Muscle layer of duodenum (tissue), 2 donors: ENCODE measurements at regions not wholly inside any gene's neighbourhood (a gene's known extent, or its start where the extent isn't known, plus 50 kb on each side); places are given as distances from the start of the nearest gene placed in this dataset.

ENCODE experiments used
- H3K27ac ChIP-seq: one replicate; pipeline ENCODE4 v1.7.0; 2013; ENCODE audit warnings: mild to moderate bottlenecking, low read length
- H3K27me3 ChIP-seq: one replicate; pipeline ENCODE4 v1.7.0; 2013; ENCODE audit warnings: low read depth, mild to moderate bottlenecking, control low read depth, low read length
- H3K36me3 ChIP-seq, 2 donors: one replicate each; pipeline ENCODE4 v1.7.0; 2013; ENCODE audit warnings: low read length in 2 of 2, control low read depth in 1 of 2, mild to moderate bottlenecking in 1 of 2; ENCODE audit not compliant: insufficient read depth in 2 of 2, control insufficient read depth in 1 of 2
- H3K4me1 ChIP-seq, 2 donors: one replicate each; pipeline ENCODE4 v1.7.0; 2013; ENCODE audit warnings: low read length in 2 of 2, mild to moderate bottlenecking in 2 of 2, control low read depth in 1 of 2, moderate library complexity in 1 of 2; ENCODE audit not compliant: insufficient read depth in 2 of 2, control insufficient read depth in 1 of 2
- H3K4me3 ChIP-seq, 2 donors: one replicate each; pipeline ENCODE4 v1.7.0; 2013; ENCODE audit warnings: low read length in 2 of 2, low read depth in 1 of 2, mild to moderate bottlenecking in 1 of 2
- H3K9me3 ChIP-seq, 2 donors: one replicate each; pipeline ENCODE4 v1.7.0; 2013; ENCODE audit warnings: low read length in 2 of 2, control low read depth in 1 of 2, mild to moderate bottlenecking in 1 of 2; ENCODE audit not compliant: control insufficient read depth in 1 of 2
- donor health status: healthy.

DNA sequence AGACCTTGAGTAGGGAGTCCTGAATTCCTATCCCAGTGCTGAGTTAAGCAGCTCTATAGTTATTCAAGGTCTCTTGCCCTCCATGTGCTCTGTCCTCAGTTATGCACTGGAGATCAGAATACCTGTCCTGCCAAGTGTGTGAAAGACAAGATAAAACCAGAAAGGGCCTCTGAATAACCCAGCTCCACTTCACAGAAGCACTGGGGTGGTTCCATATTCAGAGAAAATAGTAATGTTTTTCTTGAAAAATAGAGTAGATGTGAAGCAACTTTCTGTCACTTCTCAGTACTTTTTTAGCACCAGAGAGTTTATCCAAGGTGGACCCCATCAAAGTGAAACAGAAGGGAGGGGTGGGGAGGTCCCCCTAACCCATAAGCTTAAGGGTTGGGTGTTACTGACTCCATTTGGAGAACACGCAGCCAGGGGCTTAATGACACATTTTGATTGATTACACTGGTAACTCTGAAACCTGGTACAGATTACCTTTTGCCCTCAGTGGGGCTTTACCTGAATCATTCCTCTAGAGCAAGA, 509.8 kb upstream of the JARID2 start:
- no peaks in the 10 kb centered on the region for H3K9me3 ChIP-seq
- H3K4me3 ChIP-seq: no peak overlapping the region
- no peaks in the 10 kb centered on the region for H3K27me3 ChIP-seq
- H3K36me3 ChIP-seq: peaks cover 0 to 6% of the 10 kb centered on the region in 2 donors
- H3K4me1 ChIP-seq: peaks cover 0 to 4% of the 10 kb centered on the region in 2 donors
- H3K27ac ChIP-seq: no peak overlapping the region

- no peaks in the 10 kb centered on the region for H3K9me3 ChIP-seq
- H3K4me1 ChIP-seq: peaks cover 0 to 4% of the 10 kb centered on the region in 2 donors
- H3K36me3 ChIP-seq: peaks cover 0 to 6% of the 10 kb centered on the region in 2 donors
- H3K27me3 ChIP-seq: no peaks in the 10 kb centered on the region
- no peak overlapping the region for H3K27ac ChIP-seq
- no peak overlapping the region for H3K4me3 ChIP-seq
These were observed 509.3 kb upstream of the JARID2 start for GRCh38 chr6:14736554-14736953.

DNA sequence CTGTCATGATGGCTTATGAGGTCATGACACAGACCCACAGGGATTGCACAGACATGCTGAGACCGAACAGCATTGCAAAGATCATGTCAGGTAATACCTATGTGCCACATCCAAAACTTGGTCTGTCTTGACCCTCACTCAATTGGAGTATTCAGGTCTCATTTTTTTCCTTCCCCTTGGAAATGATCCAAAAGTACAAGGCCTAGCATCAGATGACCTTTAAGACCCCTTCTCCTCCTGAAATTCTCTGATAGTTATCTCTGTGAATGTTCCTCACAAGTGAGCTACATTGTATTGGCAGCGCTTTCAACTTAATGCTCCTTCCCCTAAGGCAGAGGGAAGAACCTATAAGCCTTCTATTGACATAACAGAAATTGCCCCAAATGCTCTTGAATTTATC, 507.4 kb upstream of the JARID2 start:
- Histone ChIP-seq H3K9me3 (no peaks in the 10 kb centered on the region), H3K27ac (no peak overlapping the region), H3K36me3 (peaks cover 0 to 7% of the 10 kb centered on the region in 2 donors), H3K4me3 (no peak overlapping the region), H3K4me1 (peaks cover 0 to 4% of the 10 kb centered on the region in 2 donors), H3K27me3 (no peaks in the 10 kb centered on the region)

DNA sequence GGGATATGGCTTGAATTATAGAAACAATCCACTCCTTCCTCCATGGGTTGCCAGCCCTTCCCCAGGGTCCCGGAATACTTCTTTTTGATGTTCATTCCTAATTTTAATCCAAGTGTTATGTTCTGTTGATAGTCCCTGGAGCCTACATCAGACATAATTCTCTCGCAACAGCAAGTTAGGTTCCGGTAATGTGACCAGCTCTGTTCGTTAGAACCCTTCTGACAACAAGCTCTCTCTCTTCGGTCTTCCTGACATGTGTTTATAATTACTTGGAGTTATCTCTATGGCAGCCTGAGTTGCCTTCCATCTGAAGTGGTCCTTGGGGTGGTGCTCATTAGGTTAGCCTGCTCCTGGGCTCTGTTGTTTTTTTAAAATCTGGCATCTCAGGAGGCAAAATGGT, 506.9 kb upstream of the JARID2 start:
- no peak overlapping the region for H3K4me3 ChIP-seq
- H3K9me3 ChIP-seq: no peaks in the 10 kb centered on the region
- H3K36me3 ChIP-seq: peaks cover 0 to 10% of the 10 kb centered on the region in 2 donors
- H3K27ac ChIP-seq: no peak overlapping the region
- H3K27me3 ChIP-seq: no peaks in the 10 kb centered on the region
- H3K4me1 ChIP-seq: peaks cover 0 to 4% of the 10 kb centered on the region in 2 donors

DNA sequence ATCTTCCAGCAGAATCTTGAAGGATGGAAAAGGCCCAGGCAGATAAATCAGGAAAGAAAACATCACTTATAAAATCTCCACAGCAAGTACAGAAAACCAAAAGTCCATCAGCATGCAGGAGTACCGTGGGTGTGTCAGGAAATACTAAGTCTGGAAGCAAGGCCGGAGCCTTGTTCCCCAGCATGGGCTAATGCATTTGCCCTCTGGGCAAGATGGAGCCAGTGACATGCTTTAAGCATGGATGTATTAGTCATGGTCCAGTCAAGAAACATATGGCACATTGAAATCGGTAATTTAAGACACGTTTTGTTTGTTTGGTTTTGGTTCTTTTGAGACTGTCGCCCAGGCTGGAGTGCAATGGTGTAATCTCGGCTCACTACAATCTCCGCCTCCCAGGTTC, 506.0 kb upstream of the JARID2 start:
- no peak overlapping the region for H3K4me3 ChIP-seq
- peaks cover 0 to 3% of the 10 kb centered on the region in 2 donors for H3K36me3 ChIP-seq
- no peaks in the 10 kb centered on the region for H3K9me3 ChIP-seq
- H3K4me1 ChIP-seq: no peaks in the 10 kb centered on the region
- H3K27me3 ChIP-seq: no peaks in the 10 kb centered on the region
- H3K27ac ChIP-seq: no peak overlapping the region

- Histone ChIP-seq H3K9me3 (no peaks in the 10 kb centered on the region), H3K27me3 (no peaks in the 10 kb centered on the region), H3K4me3 (no peak overlapping the region), H3K36me3 (peaks cover 0 to 3% of the 10 kb centered on the region in 2 donors), H3K4me1 (no peaks in the 10 kb centered on the region), H3K27ac (no peak overlapping the region)
These were observed 503.7 kb upstream of the JARID2 start for GRCh38 chr6:14742171-14742570.

DNA sequence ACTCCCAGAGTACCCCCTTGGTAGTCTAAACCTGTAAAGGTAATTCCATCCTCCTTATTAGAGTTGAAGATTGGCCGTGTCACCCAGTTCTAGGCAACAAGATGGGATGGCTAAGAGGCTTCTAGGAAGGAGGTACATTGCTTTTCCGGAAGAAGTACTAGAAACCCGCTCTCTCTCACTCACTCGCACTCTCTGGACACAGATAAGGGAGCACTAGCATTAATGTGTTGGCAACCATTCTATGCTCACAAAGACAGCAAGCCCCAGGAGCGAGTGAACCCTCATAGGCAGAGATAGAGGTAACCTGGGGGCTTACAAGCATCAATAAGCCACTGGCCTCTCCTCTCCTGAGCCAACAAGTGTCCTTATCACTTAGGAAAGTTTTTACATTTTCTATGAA, 503.2 kb upstream of the JARID2 start:
- no peaks in the 10 kb centered on the region for H3K4me1 ChIP-seq
- H3K9me3 ChIP-seq: no peaks in the 10 kb centered on the region
- no peak overlapping the region for H3K4me3 ChIP-seq
- H3K27ac ChIP-seq: no peak overlapping the region
- no peaks in the 10 kb centered on the region for H3K27me3 ChIP-seq
- H3K36me3 ChIP-seq: peaks cover 0 to 3% of the 10 kb centered on the region in 2 donors

GRCh38 chr6:14743144-14743473, 502.8 kb upstream of the JARID2 start:
- Histone ChIP-seq H3K4me3 (no peak overlapping the region), H3K4me1 (no peaks in the 10 kb centered on the region), H3K27ac (no peak overlapping the region), H3K27me3 (no peaks in the 10 kb centered on the region), H3K9me3 (no peaks in the 10 kb centered on the region), H3K36me3 (peaks cover 0 to 3% of the 10 kb centered on the region in 2 donors)

GRCh38 chr6:14743474-14744211, 502.2 kb upstream of the JARID2 start:
- H3K4me1 ChIP-seq: no peaks in the 10 kb centered on the region
- peaks cover 0 to 3% of the 10 kb centered on the region in 2 donors for H3K36me3 ChIP-seq
- no peaks in the 10 kb centered on the region for H3K9me3 ChIP-seq
- H3K27ac ChIP-seq: no peak overlapping the region
- no peaks in the 10 kb centered on the region for H3K27me3 ChIP-seq
- H3K4me3 ChIP-seq: no peak overlapping the region

GRCh38 chr6:14744212-14744556, 501.7 kb upstream of the JARID2 start:
- peaks cover 0 to 3% of the 10 kb centered on the region in 2 donors for H3K36me3 ChIP-seq
- H3K9me3 ChIP-seq: no peaks in the 10 kb centered on the region
- H3K27ac ChIP-seq: no peak overlapping the region

GRCh38 chr6:14746139-14746837, 499.6 kb upstream of the JARID2 start:
- Histone ChIP-seq H3K36me3 (peaks cover 0 to 3% of the 10 kb centered on the region in 2 donors), H3K4me3 (no peak overlapping the region), H3K27me3 (no peaks in the 10 kb centered on the region), H3K9me3 (no peaks in the 10 kb centered on the region), H3K4me1 (no peaks in the 10 kb centered on the region), H3K27ac (no peak overlapping the region)

More at GRCh38 chr6:14744212-14744556, 501.7 kb upstream of the JARID2 start:
- Histone ChIP-seq H3K4me3 (no peak overlapping the region), H3K27me3 (no peaks in the 10 kb centered on the region), H3K4me1 (no peaks in the 10 kb centered on the region)
